HG03159 (cell line): ENCODE measurements at regions not wholly inside any gene's neighbourhood (a gene's known extent, or its start where the extent isn't known, plus 50 kb on each side); places are given as distances from the start of the nearest gene placed in this dataset.
A peak's percentile ranks its signal among the peaks of the same experiment; 100 is the strongest.
"Not testable (repeated sequence)": the region's sequence is repeated elsewhere in the genome, so short reads cannot be mapped to it uniquely, and the experiment has no call there.

Experiments
- ATAC-seq: cut with Tn5 transposase; IDR thresholded peaks from one replicate; pipeline ENCODE4 v1.9.1; 2021; ENCODE audit warnings: mild to moderate bottlenecking, moderate library complexity; ENCODE audit not compliant: unreplicated experiment

DNA sequence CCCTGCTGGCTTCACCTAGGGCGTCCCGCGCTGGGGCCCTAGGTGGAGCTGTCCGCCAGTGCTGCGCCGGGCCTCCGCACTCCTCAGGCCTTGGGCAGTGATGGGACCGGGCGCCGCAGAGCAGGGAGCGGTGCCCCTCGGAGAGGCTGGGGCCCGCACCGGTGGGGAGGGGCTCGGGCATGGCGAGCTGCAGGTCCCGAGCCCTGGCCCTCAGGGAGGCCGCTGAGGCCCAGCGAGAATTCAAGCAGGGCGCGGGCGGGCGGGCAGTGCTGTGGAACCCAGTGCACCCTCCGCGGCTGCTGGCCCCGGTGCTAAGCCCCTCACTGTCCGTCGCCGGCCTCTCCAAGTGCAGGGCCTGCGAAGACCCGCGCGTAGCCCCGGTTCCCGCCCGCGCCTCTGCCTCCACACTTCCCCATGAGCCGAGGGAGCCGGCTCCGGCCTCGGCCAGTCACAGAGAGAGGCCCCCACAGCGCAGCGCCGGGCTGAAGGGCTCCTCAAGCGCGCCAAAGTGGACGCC is 565.1 kb upstream of the NDST4 start:
- ATAC-seq = no peak

DNA sequence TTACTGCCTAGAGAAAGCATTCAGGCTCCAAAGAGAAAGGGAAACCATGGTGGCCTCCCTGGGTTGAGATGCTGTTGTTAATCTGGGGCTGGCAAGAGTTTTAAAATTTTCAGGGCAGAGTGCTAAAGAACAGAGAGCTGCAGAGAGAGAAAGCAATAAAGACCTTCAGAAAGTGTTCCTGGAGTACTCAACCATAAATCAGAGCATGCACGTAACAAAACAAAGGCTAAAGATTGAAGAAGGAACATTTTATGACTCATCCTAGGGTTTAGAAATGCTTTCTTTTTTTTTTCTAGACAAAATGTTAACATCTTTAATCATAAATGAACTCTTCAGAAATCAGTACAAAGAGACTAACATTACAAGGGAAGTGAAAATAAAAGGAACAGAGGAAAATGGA is 562.3 kb upstream of the NDST4 start:
- no peak for ATAC-seq

DNA sequence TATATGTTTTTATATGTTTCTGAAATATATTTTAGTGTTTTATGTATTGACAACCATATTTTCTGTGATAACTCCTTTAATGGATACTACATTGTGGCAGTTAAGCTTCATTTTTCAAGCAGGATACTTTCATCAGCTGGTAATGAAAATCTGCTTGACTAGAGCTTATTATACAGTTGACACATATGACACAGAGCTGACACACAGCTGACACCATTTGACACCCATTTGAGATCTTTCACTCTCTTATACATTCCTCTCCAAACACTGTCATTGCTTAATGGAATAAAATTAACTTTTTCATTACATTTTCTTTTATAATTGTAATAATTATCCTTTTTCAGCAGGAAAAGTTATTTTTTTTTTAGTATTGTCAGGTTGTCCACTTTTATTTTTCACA is 561.1 kb upstream of the NDST4 start:
- no peak for ATAC-seq

DNA sequence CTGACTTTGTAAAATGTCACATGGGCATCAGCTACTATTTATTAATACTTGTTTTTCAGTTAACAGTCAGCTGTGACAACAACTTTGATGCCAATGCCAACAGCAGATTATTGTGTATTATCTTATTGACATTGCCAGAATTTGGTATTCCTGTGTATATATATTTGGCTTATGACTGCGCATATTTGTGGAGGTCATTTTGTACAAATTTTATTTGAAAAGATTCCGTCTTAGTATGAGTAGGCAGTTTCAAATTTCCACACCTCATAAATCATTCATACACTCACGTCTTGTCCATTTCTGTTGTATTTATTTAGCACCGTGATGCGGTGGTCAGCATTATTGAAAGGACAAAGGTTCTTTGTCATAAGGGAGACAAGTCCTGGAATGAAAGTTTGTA is 558.2 kb upstream of the NDST4 start:
- ATAC-seq = no peak

DNA sequence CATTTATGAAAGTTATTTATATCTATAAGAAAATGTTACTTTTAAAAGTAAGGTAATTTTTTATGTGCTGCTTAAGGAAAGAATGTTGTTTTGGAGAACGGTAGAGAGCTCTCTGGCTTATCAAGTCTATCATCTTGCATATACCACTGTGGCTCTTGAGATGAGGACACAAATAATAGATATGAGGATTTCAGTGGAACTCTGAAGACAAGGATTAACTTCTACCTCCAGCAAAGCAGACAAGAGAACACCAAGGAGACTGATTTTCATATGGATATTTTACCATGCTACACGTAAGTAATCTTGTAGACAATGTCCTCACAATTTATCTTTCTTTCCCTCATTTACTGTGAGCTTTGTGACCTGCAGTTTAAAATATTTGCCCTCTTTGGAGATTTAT is 557.5 kb upstream of the NDST4 start:
- no peak for ATAC-seq

DNA sequence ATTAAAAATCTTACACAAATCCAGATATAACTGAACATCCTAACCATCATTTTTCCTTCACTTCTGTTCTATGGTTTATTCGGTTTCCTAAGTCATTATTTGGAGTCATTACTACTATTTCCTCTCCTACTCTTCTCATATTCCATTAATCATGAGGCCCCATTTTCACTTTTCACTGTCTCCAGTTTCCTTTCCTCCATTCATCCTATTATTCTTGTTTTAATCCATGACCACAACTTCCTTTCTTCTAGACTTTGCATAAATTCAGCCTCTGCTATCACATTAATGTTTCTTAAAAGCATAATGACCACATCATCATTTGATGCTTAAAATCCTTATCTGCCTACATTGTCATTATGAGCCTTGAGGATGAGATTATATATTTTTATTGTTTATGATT is 555.0 kb upstream of the NDST4 start:
- no peak for ATAC-seq

DNA sequence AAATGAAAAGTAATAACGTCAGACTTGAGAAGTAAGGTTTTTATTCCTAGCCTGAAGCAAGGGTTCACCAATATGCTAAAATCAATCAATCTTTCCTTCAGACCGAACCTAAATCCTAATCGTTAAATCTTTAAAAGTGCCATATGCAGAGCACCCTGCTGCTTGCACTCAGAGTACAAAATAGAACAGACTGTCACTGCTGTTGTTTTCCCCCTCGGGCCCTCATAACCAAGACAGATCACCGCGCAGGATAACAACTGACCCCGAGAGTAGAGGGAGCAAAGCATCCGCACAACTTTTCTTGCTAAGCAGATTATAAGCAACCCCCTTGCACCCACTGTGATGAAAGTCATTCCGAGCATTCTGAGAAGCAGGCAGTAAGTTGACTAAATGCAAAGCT is 550.9 kb upstream of the NDST4 start:
- no peak for ATAC-seq

DNA sequence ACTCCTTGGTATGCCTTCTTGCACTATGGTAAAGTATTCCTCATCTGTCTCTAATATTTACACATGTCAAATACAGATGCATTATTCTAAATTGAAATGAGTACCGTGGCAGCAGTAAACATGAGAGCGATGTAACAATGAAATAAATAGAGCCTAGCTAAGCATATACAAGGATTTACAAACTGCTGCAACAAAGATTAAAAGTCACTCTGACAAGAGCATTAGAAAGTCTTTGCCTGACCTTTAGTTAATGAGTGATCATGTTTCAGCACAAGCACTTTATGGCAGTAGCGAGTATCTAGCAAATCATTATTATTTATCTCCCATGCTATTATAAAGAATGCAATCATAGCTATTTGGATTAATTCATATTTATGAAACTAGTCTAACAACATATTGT is 547.0 kb upstream of the NDST4 start:
- ATAC-seq = no peak

DNA sequence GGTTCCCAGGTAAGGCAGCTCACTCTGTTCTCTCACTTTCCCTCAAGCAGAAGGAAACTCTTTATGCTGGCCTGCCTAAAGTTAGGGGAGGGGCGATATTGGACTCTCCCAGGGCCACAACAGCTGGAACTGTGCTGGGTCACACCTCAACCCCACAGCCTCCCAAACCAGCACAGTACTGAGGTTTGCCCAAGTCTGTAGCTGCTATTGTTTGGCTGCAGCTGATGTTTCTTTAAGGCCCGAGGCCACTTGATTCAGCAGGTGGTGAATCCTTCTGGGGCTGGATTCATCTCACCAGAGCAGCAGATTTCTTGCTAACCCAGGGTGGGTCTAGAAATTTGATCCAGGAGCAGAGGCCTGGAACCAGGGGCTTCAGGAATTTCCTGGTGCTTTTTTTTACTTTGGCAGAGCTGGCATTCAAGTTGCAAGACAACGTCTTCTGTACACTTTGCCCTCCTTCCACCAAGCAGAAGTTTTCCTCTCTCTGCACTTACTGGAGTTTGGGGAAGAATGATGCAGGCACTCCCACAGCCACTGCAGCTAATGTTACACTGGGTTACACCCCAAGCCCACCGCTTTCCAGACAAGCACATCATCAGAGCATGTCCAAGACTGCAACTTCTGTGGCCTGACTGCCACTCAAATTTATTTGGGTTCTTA is 544.7 kb upstream of the NDST4 start:
- no peak for ATAC-seq

DNA sequence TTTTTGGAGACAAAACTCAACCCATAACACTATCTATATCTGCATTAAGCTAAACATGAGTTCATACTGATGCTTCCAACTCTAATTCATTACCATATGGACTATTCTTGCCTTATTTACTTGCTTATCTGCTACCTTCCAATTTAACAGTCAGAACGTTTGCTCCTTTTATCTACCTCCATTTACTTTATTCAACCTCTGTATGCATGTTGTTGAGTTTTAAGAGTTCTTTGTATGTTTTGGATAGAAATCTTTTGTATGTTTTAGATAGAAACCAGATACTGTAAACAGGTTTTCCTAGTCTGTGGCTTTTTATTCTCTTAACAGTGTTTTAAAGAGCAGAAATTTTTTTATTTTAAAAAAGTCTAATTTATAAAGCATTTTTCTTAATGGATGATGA is 542.2 kb upstream of the NDST4 start:
- ATAC-seq = no peak

DNA sequence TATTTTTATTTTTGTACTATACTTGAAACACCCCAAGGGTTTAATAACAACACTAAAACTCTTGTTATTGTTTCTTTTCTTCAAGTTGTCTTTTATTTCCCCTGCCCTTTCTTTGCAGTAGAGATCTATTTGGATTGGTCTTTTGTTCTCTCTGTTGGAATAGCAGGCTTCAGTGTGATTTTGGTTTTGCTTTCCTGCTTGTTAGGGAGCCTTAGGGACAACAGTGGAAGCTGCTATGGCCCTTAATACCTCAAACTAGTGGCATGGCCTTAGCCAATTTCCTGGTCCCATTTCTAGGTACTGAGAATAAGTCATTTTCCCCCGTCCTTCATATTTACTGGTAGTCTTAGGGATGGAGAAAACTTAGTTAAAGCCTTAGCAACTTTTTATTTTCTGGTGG is 535.4 kb upstream of the NDST4 start:
- ATAC-seq = no peak

DNA sequence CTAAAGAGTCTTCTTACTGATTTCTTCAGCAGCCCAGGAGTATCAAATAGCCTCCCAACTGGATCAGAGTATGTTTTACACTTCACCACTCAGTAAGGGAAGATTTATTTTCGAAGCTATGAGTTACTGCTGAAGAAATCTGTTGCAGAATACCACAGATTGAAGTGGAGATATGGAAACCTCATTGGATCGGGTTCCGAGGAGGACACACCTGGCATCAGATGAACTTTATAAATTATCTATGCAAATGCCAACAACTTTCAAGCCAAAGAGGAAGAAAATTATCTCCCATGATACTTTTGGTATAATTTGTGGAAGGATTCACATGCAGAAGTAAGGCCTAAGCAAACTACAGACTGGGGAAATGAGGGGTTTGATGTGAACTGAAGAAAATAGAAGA is 515.9 kb upstream of the NDST4 start:
- ATAC-seq = no peak

DNA sequence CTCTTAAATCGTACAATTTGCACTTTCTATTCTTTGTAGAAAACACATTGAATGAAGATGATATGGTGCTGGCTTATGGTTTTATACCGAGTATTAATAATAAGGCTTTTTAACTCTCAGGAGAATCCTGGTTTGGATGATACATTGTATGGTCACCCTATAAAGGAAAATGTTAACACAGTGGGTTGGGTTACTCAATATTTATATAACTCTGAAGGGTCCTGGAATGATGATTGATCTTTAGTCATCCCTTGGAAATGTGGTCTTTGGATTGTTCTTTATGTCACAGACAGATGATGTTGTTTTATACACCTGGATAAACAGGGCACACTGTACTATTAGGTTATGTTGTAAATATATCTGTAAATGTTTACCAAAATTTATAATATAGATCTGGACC is 496.2 kb upstream of the NDST4 start:
- ATAC-seq = no peak

DNA sequence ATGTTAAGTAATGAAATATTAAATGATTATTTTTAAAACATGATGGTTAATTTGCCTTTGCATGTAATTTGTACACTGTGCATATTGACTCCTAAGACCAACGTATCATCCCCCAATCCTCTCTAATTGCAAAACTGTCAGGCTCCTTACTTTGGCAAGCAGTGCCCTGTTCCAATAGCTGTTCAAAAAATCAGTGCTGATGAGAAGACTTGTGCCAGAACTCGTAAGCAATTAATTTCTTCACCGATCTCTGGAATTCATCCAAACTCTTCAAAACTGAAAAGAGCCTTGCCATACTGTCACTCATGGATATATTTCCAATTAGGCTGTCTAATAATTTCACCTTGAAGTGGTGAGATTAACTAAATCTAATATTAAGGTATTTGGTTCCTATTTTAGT is 493.9 kb upstream of the NDST4 start:
- no peak for ATAC-seq

DNA sequence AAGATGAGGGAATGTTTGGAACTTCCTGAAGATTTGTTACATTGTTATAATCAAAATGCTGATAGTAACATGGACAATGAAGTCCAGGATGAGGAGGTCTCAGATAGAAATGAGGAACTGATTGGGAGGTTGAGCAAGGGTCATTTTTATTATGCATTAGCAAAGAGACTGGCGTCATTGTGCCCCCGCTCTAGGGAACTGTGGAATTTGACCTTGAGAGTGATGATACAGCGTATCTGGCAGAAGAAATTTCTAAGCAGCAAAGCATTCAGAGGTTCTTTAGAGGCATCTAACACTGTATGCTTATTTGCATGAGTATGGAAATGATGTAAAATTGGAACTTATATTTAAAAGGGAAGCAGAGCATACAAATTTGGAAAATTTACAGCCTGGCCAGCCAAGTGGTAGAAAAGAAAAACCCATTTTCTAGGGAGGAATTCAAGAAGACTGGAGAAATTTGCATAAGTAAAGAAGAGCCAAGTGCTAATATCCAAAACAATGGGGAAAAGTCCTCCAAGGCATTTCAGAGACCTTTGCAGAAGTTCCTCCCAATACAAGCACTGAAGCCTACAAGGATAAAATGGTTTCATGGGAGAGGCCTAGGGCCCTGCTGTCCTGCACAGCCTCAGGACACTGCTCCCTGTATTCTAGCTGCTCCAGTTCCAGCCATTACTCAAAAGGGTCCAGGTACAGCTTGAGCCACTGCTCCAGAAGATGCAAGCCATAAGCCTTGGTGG is 483.0 kb upstream of the NDST4 start:
- no peak for ATAC-seq

DNA sequence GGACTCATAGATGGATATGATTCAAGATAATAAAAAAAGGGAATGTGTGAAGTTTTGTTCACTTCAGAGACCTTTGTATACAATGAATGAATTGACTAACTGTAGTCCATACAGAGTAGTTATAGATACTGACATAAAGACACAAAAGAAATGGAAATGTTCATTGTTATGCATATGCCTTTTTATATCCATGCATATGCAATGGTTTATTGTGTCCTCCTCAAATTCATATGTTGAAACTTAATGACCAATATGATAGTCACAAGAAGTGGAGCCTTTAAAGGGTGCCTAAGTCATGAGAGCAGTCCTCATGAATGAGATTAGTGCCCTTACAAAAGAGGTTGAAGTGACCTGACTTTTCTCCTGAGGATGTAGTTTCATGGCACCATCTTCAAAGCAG is 467.5 kb upstream of the NDST4 start:
- no peak for ATAC-seq

DNA sequence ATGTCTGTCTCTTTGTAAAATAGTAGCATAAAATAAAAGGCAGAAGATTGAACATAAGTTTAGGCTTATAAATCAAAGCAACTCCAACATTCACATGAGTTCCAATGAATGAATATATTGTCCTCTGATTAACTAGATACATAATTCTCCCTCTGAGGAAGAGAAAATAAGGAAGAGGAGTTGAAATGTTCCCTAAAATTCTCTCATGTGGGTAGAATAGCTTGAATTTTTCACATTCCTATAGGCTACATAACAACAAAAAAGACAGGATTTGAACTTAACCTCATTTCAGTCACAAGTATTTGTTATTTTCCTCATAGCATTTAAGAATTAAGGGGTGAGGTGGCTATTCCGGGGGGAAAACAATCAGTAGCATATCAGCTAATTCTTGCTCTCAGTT is 462.4 kb upstream of the NDST4 start:
- no peak for ATAC-seq

DNA sequence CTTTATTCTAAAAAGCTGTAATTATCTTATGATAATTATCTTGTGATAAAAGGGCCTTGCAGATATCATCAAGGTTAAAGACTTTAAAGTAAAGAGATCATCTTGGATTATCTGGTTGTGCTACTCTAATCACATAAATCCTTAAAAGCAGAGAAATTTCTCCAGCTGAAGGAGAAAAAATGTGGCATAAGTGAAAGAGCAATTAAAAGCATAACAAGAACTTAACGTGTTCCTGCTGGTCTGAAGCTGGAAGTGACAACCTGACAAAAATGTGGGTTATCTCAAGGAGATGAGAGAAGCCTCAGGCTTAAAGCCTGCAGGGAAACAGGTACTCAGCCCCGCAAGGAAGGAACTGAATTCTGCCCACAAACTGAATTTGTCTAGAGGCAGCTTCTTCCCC is 449.1 kb upstream of the NDST4 start:
- ATAC-seq = no peak

DNA sequence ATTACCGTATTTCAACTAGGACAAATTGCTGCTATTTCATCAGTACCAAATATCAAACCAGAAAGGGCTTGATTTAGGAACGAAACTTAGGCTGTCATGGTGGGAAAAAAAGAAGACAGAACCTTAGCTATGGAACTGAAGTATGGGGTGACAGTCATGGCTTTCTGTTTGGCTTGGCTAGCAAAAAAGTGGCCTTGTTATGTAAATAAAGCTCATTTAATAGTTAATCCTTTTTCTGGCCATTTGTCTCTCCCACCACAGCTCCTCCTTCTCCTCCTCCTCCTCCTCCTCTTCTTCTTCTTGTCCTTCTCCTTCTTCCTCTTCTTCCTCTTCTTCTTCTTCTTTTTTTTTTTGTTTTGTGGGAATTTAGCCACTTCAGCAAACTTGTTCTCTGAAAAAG is 434.7 kb upstream of the NDST4 start:
- ATAC-seq = no peak

DNA sequence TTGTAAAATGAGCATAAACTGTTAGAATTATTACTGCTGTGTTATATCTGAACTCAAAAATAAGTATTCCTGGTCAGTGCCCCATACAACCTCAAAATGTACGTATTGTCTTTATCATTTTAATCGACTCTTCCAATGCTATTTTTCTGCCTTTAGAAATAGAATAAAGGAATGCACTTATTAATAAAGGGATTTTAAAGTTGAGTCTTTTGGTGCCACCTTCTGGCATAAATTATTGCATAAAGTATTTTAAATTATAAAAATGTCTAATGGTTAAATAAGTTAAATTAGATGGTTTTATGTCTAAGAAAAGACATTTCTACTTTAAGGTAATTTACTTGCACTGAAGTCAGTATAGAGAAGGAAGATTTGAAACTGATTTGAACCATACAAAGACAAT is 424.0 kb upstream of the NDST4 start:
- no peak for ATAC-seq

DNA sequence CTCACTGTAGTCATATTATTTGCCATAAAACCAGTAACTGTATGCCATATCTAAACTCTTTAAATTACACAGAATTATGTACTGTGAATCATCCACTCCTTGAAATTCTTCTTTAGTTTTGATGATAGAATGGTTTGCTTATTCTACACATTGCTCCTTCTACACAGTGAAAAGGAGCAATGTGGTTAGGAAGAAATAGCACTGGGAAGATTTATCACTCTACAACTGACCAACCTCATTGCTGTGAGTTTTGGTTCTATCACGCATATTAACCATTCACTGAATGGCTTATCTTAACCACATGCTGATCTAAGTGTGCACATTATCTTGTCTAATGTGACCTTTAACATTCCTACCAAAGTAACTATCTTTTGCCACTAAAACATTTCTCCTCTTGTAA is 415.7 kb upstream of the NDST4 start:
- ATAC-seq = no peak

DNA sequence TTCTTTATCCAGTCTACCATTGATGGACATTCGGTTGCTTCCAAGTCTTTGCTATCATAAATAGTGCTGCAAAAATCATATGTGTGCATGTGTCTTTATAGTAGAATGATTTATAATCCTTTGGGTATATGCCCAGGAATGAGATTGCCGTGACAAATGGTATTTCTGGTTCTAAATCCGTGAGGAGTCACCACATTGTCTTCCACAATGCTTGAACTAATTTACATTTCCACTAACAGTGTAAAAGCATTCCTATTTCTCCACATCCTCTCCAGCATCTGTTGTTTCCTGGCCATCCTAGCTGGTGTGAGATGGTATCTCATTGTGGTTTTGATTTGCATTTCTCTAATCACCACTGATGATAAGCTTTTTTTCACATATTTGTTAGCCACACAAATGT is 406.1 kb upstream of the NDST4 start:
- ATAC-seq = not testable (repeated sequence)

DNA sequence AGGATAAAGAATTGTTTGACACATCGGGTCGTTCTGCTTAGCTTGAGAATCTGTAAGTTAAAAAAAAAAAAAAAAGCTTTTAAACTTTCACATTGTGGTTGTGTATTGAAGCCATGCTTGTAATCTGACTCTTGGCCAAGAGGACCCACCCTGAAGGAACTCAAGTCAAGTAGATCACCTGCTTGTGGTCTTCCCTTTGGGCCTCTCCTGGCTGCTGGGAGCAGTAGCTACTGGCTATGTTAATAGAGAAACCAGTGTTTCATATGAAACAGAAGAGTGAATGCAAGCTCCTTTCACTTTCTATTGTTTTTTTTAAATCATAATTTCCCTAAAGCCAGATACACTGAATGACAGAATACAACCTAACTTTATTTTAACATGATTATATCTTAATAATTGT is 402.4 kb upstream of the NDST4 start:
- ATAC-seq = peak; percentile 96
